Osteoblast (primary cell): ENCODE measurements at regions not wholly inside any gene's neighbourhood (a gene's known extent, or its start where the extent isn't known, plus 50 kb on each side); places are given as distances from the start of the nearest gene placed in this dataset.

Source experiments
- DNase-seq: peaks from one replicate; pipeline ENCODE4 v3.0.0; 2011; ENCODE audit warnings: low spot score, mixed read lengths; ENCODE audit not compliant: insufficient read length; ENCODE audit errors: missing footprints
- H2AFZ ChIP-seq: 2 replicates; pipeline ENCODE4 v1.6.0; 2011; ENCODE audit warnings: mild to moderate bottlenecking, low read length
- H3K27ac ChIP-seq: 2 replicates; pipeline ENCODE4 v1.5.1; 2011; ENCODE audit warnings: mild to moderate bottlenecking, low read depth, low read length, moderate library complexity
- H3K27me3 ChIP-seq: 2 replicates; pipeline ENCODE4 v1.6.0; 2012; ENCODE audit warnings: mild to moderate bottlenecking, control low read depth, inconsistent platforms, low read length, moderate library complexity; ENCODE audit not compliant: insufficient read depth
- H3K36me3 ChIP-seq: 2 replicates; pipeline ENCODE4 v1.5.1; 2011; ENCODE audit warnings: mild to moderate bottlenecking, low read length, control low read depth, moderate library complexity; ENCODE audit not compliant: insufficient read depth
- H3K4me1 ChIP-seq: 2 replicates; pipeline ENCODE4 v1.5.1; 2011; ENCODE audit warnings: mild to moderate bottlenecking, low read length, control low read depth, moderate library complexity; ENCODE audit not compliant: insufficient read depth
- H3K4me2 ChIP-seq: 2 replicates; pipeline ENCODE4 v1.6.0; 2011; ENCODE audit warnings: mild to moderate bottlenecking, low read length; ENCODE audit not compliant: insufficient read depth
- H3K4me3 ChIP-seq: fragments of 200-600 bp; sonication (generic); 3 replicates; pipeline ENCODE4 v1.5.1; 2012; ENCODE audit warnings: mild to moderate bottlenecking, low read length, inconsistent platforms; ENCODE audit not compliant: insufficient read depth
- H3K79me2 ChIP-seq: 2 replicates; pipeline ENCODE4 v1.6.0; 2012; ENCODE audit warnings: mild to moderate bottlenecking, low read length, control low read depth, inconsistent platforms; ENCODE audit not compliant: insufficient read depth
- H3K9me3 ChIP-seq: 2 replicates; pipeline ENCODE4 v1.5.1; 2011; ENCODE audit warnings: low read depth, low read length, control low read depth
- H4K20me1 ChIP-seq: 2 replicates; pipeline ENCODE4 v1.6.0; 2012; ENCODE audit warnings: mild to moderate bottlenecking, low read length, control low read depth; ENCODE audit not compliant: insufficient read depth
- CTCF ChIP-seq: IDR thresholded peaks from 2 replicates; pipeline ENCODE4 v1.5.1; 2011; ENCODE audit warnings: mild to moderate bottlenecking, low read depth, low read length, moderate library complexity; ENCODE audit errors: extremely low read depth

DNA sequence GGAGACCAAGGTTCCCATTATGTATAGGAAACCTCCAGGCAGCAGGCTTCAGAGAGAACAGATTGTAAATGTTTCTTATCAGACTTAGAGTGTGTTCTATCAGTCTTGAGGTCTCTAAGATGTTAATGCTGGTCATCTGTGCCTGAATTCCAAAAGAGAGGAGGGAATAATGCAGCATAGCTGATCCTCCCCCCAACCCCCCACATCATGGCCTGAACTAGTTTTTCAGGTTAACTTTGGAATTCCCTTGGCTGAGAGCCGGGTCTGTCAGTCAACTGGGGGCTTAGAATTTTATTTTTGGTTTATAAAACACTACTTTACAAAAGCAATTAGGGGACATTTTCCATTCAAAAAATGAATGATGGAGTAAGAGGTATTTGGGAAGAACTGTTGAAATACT is 184.3 kb downstream of the NEBL start:
- no peaks in the 10 kb centered on the region for H3K9me3 ChIP-seq
- no peak overlapping the region for H3K27ac ChIP-seq
- no peak overlapping the region for H2AFZ ChIP-seq
- no peaks in the 10 kb centered on the region for H3K27me3 ChIP-seq
- H3K4me1 ChIP-seq = no peaks in the 10 kb centered on the region
- no peak overlapping the region for H3K4me2 ChIP-seq
- DNase-seq = peak; percentile 9
- no peaks in the 10 kb centered on the region for H3K79me2 ChIP-seq
- TF ChIP-seq CTCF = no peak
- H3K4me3 ChIP-seq = no peak overlapping the region
- no peaks in the 10 kb centered on the region for H3K36me3 ChIP-seq
- H4K20me1 ChIP-seq = no peaks in the 10 kb centered on the region

DNA sequence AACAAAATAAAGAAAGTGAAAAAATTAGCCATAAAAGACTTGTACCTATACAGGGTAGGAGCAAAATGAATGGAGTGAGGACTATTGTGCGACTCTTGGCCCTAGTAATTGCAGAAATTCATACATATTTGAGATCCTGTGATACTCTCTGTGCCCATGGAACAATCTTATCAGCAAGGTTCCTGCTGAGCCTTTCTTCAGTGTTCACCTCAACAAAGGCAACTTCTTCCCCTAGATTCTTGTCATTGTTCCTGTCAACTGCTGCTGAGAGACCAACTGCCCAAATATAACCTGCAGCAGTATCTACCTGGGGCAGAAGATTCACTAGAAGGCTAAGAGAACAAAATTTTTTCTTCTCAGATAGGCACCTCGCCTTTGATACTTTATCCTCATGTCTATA is 187.4 kb downstream of the NEBL start:
- Histone ChIP-seq H3K36me3 (no peaks in the 10 kb centered on the region), H3K4me1 (no peaks in the 10 kb centered on the region), H2AFZ (no peak overlapping the region), H3K27me3 (no peaks in the 10 kb centered on the region), H3K9me3 (no peaks in the 10 kb centered on the region), H3K79me2 (no peaks in the 10 kb centered on the region), H3K4me3 (no peak overlapping the region), H3K4me2 (no peak overlapping the region), H4K20me1 (no peaks in the 10 kb centered on the region), H3K27ac (no peak overlapping the region)
- TF ChIP-seq CTCF = no peak
- DNase-seq = no peak

DNA sequence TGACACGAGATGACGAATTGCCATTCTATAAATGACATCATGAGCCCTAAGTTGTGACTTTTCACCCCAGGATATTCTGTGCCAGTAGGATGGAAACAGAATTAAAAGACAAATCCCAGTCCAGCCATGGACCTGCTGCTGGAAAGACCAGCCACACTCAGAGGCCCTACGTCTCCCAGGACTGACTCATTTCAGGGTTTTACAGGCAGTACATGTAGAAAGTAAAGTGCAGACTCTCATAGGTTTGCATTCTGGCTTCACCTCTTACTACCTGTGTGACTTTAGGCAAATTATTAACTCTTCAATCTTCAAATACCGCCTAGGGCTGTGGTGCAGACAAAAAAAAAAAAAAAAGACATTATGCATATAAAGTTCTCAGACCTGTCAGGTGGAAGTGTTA is 188.8 kb downstream of the NEBL start:
- no peaks in the 10 kb centered on the region for H4K20me1 ChIP-seq
- no peak for DNase-seq
- no peak for TF ChIP-seq CTCF

GRCh38 chr10:20707251-20707650 is 189.9 kb downstream of the NEBL start:
- Histone ChIP-seq H2AFZ (no peak overlapping the region), H3K79me2 (no peaks in the 10 kb centered on the region), H3K4me3 (no peak overlapping the region), H3K27me3 (no peaks in the 10 kb centered on the region), H3K4me2 (no peak overlapping the region), H3K4me1 (no peaks in the 10 kb centered on the region), H3K27ac (no peak overlapping the region), H3K9me3 (no peaks in the 10 kb centered on the region), H4K20me1 (no peaks in the 10 kb centered on the region), H3K36me3 (no peaks in the 10 kb centered on the region)
- no peak for DNase-seq
- no peak for TF ChIP-seq CTCF

More for the DNA sequence above, 188.8 kb downstream of the NEBL start:
- Histone ChIP-seq H3K27ac (no peak overlapping the region), H3K4me1 (no peaks in the 10 kb centered on the region), H3K4me2 (no peak overlapping the region), H3K36me3 (no peaks in the 10 kb centered on the region), H3K9me3 (no peaks in the 10 kb centered on the region), H3K4me3 (no peak overlapping the region), H3K79me2 (no peaks in the 10 kb centered on the region), H3K27me3 (no peaks in the 10 kb centered on the region), H2AFZ (no peak overlapping the region)
